Right lobe of liver (tissue), 4 donors: ENCODE measurements at regions not wholly inside any gene's neighbourhood (a gene's known extent, or its start where the extent isn't known, plus 50 kb on each side); places are given as distances from the start of the nearest gene placed in this dataset.

Experiments used
- CTCF ChIP-seq, 4 donors: fragments of 200-600 bp in 3 of 4; fragments of 450-650 bp in 1 of 4; IDR thresholded peaks; one replicate each; pipeline versions ENCODE4 v1.5.1 to v1.8.0; 2016 to 2022; ENCODE audit warnings: antibody characterized with exemption in 4 of 4, mild to moderate bottlenecking in 2 of 4
- POLR2A ChIP-seq: fragments of 450-650 bp; IDR thresholded peaks from one replicate; pipeline ENCODE4 v1.6.1; 2017; ENCODE audit warnings: antibody characterized with exemption, mild to moderate bottlenecking
- donor health status: DM: no; HTN: no; CAD: no.
- donor health status: DM: no; HTN: no; CAD: no.
- donor health status: DM: no; HTN: yes; CAD: no.

GRCh38 chr1:95990033-95990432, 731.6 kb upstream of the PTBP2 start:
- no peak for TF ChIP-seq CTCF (IDR thresholded peaks at IDR 0.05)
- no peak for TF ChIP-seq POLR2A
